K562 (cell line): ENCODE measurements at regions not wholly inside any gene's neighbourhood (a gene's known extent, or its start where the extent isn't known, plus 50 kb on each side); places are given as distances from the start of the nearest gene placed in this dataset.

Experiments
- ATAC-seq: fragments of 200-7000 bp; cut with Tn5 transposase; 3 replicates; pipeline ENCODE4 v1.9.1; 2020; ENCODE audit warnings: moderate library complexity
- BruUV-seq: library from RNA; stranded (reverse); fragments of 400-500 nt; replicated peaks from 2 replicates; lab custom pipeline; 2021; lab: Mats Ljungman, UMichigan
- CTCF ChIA-PET: fragments of 300-600 bp; formaldehyde crosslinking; extraction: SDS; loops from one replicate; lab custom pipeline; 2021; ENCODE audit warnings: low intra/inter-chr PET ratio; lab: Yijun Ruan, JAX
- POLR2A ChIA-PET: fragments of 300-600, 350-650 bp; sonication (Branson Sonifier 250); formaldehyde crosslinking; extraction: SDS; loops from one replicate; lab custom pipeline; 2021; ENCODE audit warnings: antibody characterized with exemption, inconsistent platforms; lab: Yijun Ruan, JAX
- DNase-seq, 4 experiments: peaks; one replicate each; pipeline versions ENCODE4 v3.0.0 to v3.0.0-alpha.2; 2011 to 2018; ENCODE audit warnings: low spot score in 3 of 4, mixed read lengths in 3 of 4; ENCODE audit errors: extremely low read depth in 1 of 4
- FAIRE-seq: peaks from 2 replicates; lab custom pipeline; 2011; peaks lifted over from hg19 to GRCh38; lab: Jason Lieb, UNC
- H2AFZ ChIP-seq: 2 replicates; pipeline ENCODE4 v1.6.0; 2011; ENCODE audit warnings: low read depth, low read length, control low read depth, inconsistent platforms
- H3K27ac ChIP-seq: fragments of 200-600 bp; 3 replicates; pipeline ENCODE4 v1.8.0; 2011; ENCODE audit warnings: low read depth, mild to moderate bottlenecking, control low read depth, inconsistent platforms, low read length, moderate library complexity, mixed read lengths; ENCODE audit errors: extremely low read depth
- H3K27me3 ChIP-seq, 2 experiments: fragments of 300-600 bp in 1 of 2; 2 replicates in 1 of 2; 3 replicates in 1 of 2; pipeline versions ENCODE4 v1.6.0 to v1.8.0; 2011; ENCODE audit warnings: inconsistent platforms in 2 of 2, low read length in 2 of 2, mild to moderate bottlenecking in 1 of 2, mixed read lengths in 1 of 2, moderate library complexity in 1 of 2; ENCODE audit not compliant: control insufficient read depth in 2 of 2, insufficient read depth in 2 of 2
- H3K36me3 ChIP-seq: fragments of 300-600 bp; 3 replicates; pipeline ENCODE4 v1.8.0; 2011; ENCODE audit warnings: mild to moderate bottlenecking, low read length, inconsistent platforms; ENCODE audit not compliant: control insufficient read depth, insufficient read depth
- H3K4me1 ChIP-seq, 2 experiments: fragments of 200-600 bp in 1 of 2; replicated peaks in 1 of 2; 2 replicates in 1 of 2; 3 replicates in 1 of 2; pipeline versions ENCODE4 v1.5.1 to v1.8.0; 2011; ENCODE audit warnings: inconsistent platforms in 2 of 2, low read length in 2 of 2, mild to moderate bottlenecking in 1 of 2, mixed read lengths in 1 of 2, moderate library complexity in 1 of 2; ENCODE audit not compliant: control insufficient read depth in 2 of 2, insufficient read depth in 2 of 2
- H3K4me2 ChIP-seq: 2 replicates; pipeline ENCODE4 v1.6.1; 2011; ENCODE audit warnings: low read length, control low read depth, inconsistent platforms, mixed read lengths; ENCODE audit not compliant: insufficient read depth
- H3K4me3 ChIP-seq: fragments of 200-600 bp; sonication (generic), shearing (Covaris generic); 2 replicates; pipeline ENCODE4 v1.5.1; 2016; ENCODE audit warnings: control low read depth, inconsistent platforms
- H3K79me2 ChIP-seq: fragments of 200-600 bp; 3 replicates; pipeline ENCODE4 v1.8.0; 2011; ENCODE audit warnings: low read length, inconsistent platforms; ENCODE audit not compliant: control insufficient read depth, insufficient read depth
- H3K9ac ChIP-seq, 2 experiments: 2 replicates each; pipeline versions ENCODE4 v1.6.0 to v1.6.1; 2011; ENCODE audit warnings: low read depth in 2 of 2, low read length in 2 of 2, control low read depth in 1 of 2, inconsistent platforms in 1 of 2, mild to moderate bottlenecking in 1 of 2, mixed read lengths in 1 of 2; ENCODE audit not compliant: insufficient read depth in 1 of 2
- H3K9me1 ChIP-seq: one replicate; pipeline ENCODE4 v1.6.0; 2011; ENCODE audit warnings: inconsistent platforms, mild to moderate bottlenecking, low read length, moderate library complexity; ENCODE audit not compliant: control insufficient read depth, insufficient read depth
- H3K9me3 ChIP-seq: replicated peaks from 2 replicates; pipeline ENCODE4 v1.5.1; 2011; ENCODE audit warnings: low read depth, low read length, inconsistent platforms; ENCODE audit not compliant: control insufficient read depth, insufficient read depth
- H4K20me1 ChIP-seq: replicated peaks from 2 replicates; pipeline ENCODE4 v1.6.1; 2011; ENCODE audit warnings: low read length, inconsistent platforms, mixed read lengths; ENCODE audit not compliant: control insufficient read depth, insufficient read depth
- ATF1 ChIP-seq, 2 experiments: fragments of 450-650 bp in 1 of 2; IDR thresholded peaks; 2 replicates each; pipeline ENCODE4 v1.6.1; 2016; ENCODE audit warnings: missing compliant biosample characterization in 1 of 2, missing genetic modification characterization in 1 of 2
- C11orf30 ChIP-seq: fragments of 450-650 bp; IDR thresholded peaks from 2 replicates; pipeline ENCODE4 v1.6.1; 2016; ENCODE audit warnings: low read depth, mild to moderate bottlenecking
- CBFA2T2 ChIP-seq: fragments of 450-650 bp; conservative IDR thresholded peaks from 2 replicates; pipeline ENCODE4 v1.6.1; 2017; ENCODE audit warnings: mild to moderate bottlenecking
- CEBPG ChIP-seq, 3 experiments: fragments of 200-800 bp in 1 of 3; sonication (Bioruptor generic) in 1 of 3; sonication (generic) in 1 of 3; formaldehyde crosslinking in 1 of 3; IDR thresholded peaks in 2 of 3; conservative IDR thresholded peaks in 1 of 3; 2 replicates each; pipeline versions ENCODE4 v1.6.1 to v1.8.0; 2016 to 2022; ENCODE audit warnings: missing compliant biosample characterization in 2 of 3, missing genetic modification characterization in 2 of 3, mild to moderate bottlenecking in 1 of 3, missing genetic modification reagents in 1 of 3
- E2F3 ChIP-seq: fragments of 250-450 bp; sonication (Bioruptor Pico); IDR thresholded peaks from 2 replicates; pipeline ENCODE4 v1.4.0; 2020; ENCODE audit warnings: mild to moderate bottlenecking
- HEY1 ChIP-seq: fragments of 250-450 bp; sonication (Bioruptor Pico); IDR thresholded peaks from 2 replicates; pipeline ENCODE4 v1.5.0; 2020; ENCODE audit warnings: mild to moderate bottlenecking, moderate library complexity, borderline replicate concordance
- MAFG ChIP-seq: fragments of 450-650 bp; conservative IDR thresholded peaks from 2 replicates; pipeline ENCODE4 v1.6.1; 2016; ENCODE audit warnings: missing genetic modification characterization, missing compliant biosample characterization
- NFATC3 ChIP-seq: fragments of 450-650 bp; IDR thresholded peaks from 2 replicates; pipeline ENCODE4 v1.6.1; 2017; ENCODE audit warnings: mild to moderate bottlenecking
- POLR2H ChIP-seq: IDR thresholded peaks from 2 replicates; pipeline ENCODE4 v1.6.1; 2016; ENCODE audit warnings: missing genetic modification characterization, low read depth, mild to moderate bottlenecking, control low read depth, missing compliant biosample characterization, moderate library complexity
- ZNF316 ChIP-seq: fragments of 450-650 bp; IDR thresholded peaks from 2 replicates; pipeline ENCODE4 v1.6.1; 2016
- ZNF780A ChIP-seq: fragments of 250-450 bp; sonication (Bioruptor Pico); IDR thresholded peaks from 2 replicates; pipeline ENCODE4 v1.5.0; 2021; ENCODE audit warnings: mild to moderate bottlenecking
- ZNF830 ChIP-seq: fragments of 250-450 bp; sonication (Bioruptor Pico); IDR thresholded peaks from 2 replicates; pipeline ENCODE4 v1.5.0; 2021; ENCODE audit warnings: mild to moderate bottlenecking
- WGBS: fragments of 100-300 bp; shearing (Covaris generic); methylation state at CpG from one replicate; pipeline ENCODE4 v1.1.6; 2016; ENCODE audit warnings: low coverage, mixed read lengths; ENCODE audit not compliant: insufficient coverage; ENCODE audit errors: missing lambda C conversion rate; 5-methylcytosine and 5-hydroxymethylcytosine counted together
- in situ Hi-C: fragments of 300-500 bp; cut with MboI; formaldehyde crosslinking; loops from 4 replicates; pipeline ENCODE4 v1.15.0; 2018; ENCODE audit warnings: inconsistent platforms, mixed read lengths
- intact Hi-C: fragments of 100-400 bp; cut with micrococcal nuclease; formaldehyde crosslinking; loops from 2 replicates; pipeline ENCODE4 v1.14.2; 2022
- TF ChIP-seq, protein P1 (sequence below): sonication (generic); formaldehyde crosslinking; IDR thresholded peaks from 2 replicates; pipeline ENCODE4 v1.8.0; 2022; ENCODE audit warnings: mild to moderate bottlenecking, missing genetic modification reagents
- TF ChIP-seq, protein P2 (sequence below): sonication (generic); formaldehyde crosslinking; IDR thresholded peaks from 2 replicates; pipeline ENCODE4 v1.5.0; 2020; ENCODE audit warnings: missing genetic modification reagents

DNA sequence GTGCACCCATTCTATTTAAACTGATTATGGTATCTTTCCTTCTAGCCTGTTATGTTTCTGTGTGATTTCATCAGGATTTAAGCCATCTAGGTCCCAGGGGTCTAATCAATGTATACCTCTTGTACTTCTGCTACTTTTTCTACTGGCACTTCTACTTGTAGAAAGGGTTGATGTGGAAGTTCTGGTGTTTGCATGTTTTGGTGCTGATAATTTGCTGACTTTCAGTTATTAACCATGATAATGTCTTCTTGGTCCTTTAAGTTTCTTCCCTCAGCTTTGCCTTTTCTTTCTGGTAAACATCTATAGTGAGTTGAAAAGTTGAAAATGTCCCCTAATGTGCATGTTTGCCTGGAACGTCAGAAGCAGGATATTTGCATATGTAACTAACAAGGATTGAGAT, 390.6 kb upstream of the MAP3K7 start:
- Histone ChIP-seq H3K4me2 (no peak overlapping the region), H3K4me3 (no peak overlapping the region), H3K27me3 (no peaks in the 10 kb centered on the region), H4K20me1 (no peaks in the 10 kb centered on the region), H3K36me3 (no peaks in the 10 kb centered on the region), H3K4me1 (no peaks in the 10 kb centered on the region), H3K27ac (no peak overlapping the region), H3K9me1 (no peaks in the 10 kb centered on the region), H3K9me3 (no peaks in the 10 kb centered on the region), H3K9ac (no peak overlapping the region), H2AFZ (no peak overlapping the region), H3K79me2 (no peaks in the 10 kb centered on the region)
- 0% methylated on average over 1 of the region's 1 CpG for WGBS
- in situ Hi-C loops (no loop called here), intact Hi-C loops (no loop called here)
- no TSS peak for BruUV-seq
- TF ChIP-seq MAFG (tag), result 0 out of 2 replicates have a peak, but pooled peaks have one; percentile 7
- TF ChIP-seq POLR2H (tag), result no peak
- TF ChIP-seq C11orf30, result peak; percentile 17; the same call in 1 of the 2 replicates
- 0 out of 2 replicates have a peak, but pooled peaks have one; percentile 31 for TF ChIP-seq ZNF316
- ATAC-seq (no peak), DNase-seq (no peak), FAIRE-seq (no peak)
- ChIA-PET CTCF (no interaction called here), POLR2A (no interaction called here)

DNA sequence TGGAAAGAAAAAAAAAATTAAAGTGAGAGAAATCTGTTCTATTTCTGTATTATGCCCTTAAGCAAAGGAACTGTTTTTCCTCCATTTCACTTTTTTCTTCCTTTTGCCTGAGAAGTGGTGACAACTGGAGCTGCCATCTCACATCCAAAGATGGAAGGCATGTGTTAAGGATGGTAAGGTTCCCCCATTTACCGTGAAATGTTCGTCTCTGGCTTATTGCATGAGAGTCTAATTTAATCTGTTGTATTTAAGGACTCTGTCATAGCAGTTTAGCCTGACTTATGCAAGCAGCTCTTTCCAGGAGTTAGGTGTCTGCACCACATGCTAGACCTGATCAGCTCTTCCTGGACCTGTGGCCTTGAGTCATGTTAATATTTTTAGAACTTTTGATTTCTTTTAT, 389.5 kb upstream of the MAP3K7 start:
- H3K27me3 ChIP-seq, result no peaks in the 10 kb centered on the region
- FAIRE-seq, result no peak
- no peak overlapping the region for H3K27ac ChIP-seq
- in situ Hi-C loops (no loop called here), intact Hi-C loops (no loop called here)
- H3K4me3 ChIP-seq, result no peak overlapping the region
- H3K4me2 ChIP-seq, result no peak overlapping the region
- no peak overlapping the region for H3K9ac ChIP-seq
- ATAC-seq, result no peak
- H3K4me1 ChIP-seq, result no peaks in the 10 kb centered on the region
- no peaks in the 10 kb centered on the region for H4K20me1 ChIP-seq
- POLR2A ChIA-PET, result no interaction called here
- BruUV-seq, result no TSS peak
- H3K9me1 ChIP-seq, result no peaks in the 10 kb centered on the region
- DNase-seq, result no peak
- H3K79me2 ChIP-seq, result no peaks in the 10 kb centered on the region
- H3K36me3 ChIP-seq, result no peaks in the 10 kb centered on the region
- no peaks in the 10 kb centered on the region for H3K9me3 ChIP-seq
- WGBS, result 0% methylated on average over 2 of the region's 2 CpGs
- H2AFZ ChIP-seq, result no peak overlapping the region
- CTCF ChIA-PET, result no interaction called here
- TF ChIP-seq E2F3 (CRISPR knock-in tag) (no peak), NFATC3 (no peak), ZNF780A (CRISPR knock-in tag) (no peak), CEBPG (CRISPR knock-in tag; IDR thresholded peaks at IDR 0.05) (no peak), CEBPG (tag; conservative IDR thresholded peaks at IDR 0.05 in 1 of 2, IDR thresholded peaks at IDR 0.05 in 1 of 2) (no peak), HEY1 (CRISPR knock-in tag) (no peak), CBFA2T2 (no peak), ATF1 (CRISPR knock-in tag; IDR thresholded peaks at IDR 0.05) (no peak), ATF1 (tag; IDR thresholded peaks at IDR 0.05) (no peak), ZNF830 (no peak)
- TF ChIP-seq, protein P1, sequence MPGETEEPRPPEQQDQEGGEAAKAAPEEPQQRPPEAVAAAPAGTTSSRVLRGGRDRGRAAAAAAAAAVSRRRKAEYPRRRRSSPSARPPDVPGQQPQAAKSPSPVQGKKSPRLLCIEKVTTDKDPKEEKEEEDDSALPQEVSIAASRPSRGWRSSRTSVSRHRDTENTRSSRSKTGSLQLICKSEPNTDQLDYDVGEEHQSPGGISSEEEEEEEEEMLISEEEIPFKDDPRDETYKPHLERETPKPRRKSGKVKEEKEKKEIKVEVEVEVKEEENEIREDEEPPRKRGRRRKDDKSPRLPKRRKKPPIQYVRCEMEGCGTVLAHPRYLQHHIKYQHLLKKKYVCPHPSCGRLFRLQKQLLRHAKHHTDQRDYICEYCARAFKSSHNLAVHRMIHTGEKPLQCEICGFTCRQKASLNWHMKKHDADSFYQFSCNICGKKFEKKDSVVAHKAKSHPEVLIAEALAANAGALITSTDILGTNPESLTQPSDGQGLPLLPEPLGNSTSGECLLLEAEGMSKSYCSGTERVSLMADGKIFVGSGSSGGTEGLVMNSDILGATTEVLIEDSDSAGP (CRISPR knock-in tag), result no peak
- TF ChIP-seq, protein P2, sequence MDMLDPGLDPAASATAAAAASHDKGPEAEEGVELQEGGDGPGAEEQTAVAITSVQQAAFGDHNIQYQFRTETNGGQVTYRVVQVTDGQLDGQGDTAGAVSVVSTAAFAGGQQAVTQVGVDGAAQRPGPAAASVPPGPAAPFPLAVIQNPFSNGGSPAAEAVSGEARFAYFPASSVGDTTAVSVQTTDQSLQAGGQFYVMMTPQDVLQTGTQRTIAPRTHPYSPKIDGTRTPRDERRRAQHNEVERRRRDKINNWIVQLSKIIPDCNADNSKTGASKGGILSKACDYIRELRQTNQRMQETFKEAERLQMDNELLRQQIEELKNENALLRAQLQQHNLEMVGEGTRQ (CRISPR knock-in tag), result no peak
